ENCODE measurements at regions not wholly inside any gene's neighbourhood (a gene's known extent, or its start where the extent isn't known, plus 50 kb on each side); places are given as distances from the start of the nearest gene placed in this dataset.

- DNase-seq (ENCODE audit: low read depth in 2 of 3, low spot score in 2 of 3): no peak
Observed at GRCh38 chr6:23591761-23592160, 534.3 kb upstream of the NRSN1 start.

DNA sequence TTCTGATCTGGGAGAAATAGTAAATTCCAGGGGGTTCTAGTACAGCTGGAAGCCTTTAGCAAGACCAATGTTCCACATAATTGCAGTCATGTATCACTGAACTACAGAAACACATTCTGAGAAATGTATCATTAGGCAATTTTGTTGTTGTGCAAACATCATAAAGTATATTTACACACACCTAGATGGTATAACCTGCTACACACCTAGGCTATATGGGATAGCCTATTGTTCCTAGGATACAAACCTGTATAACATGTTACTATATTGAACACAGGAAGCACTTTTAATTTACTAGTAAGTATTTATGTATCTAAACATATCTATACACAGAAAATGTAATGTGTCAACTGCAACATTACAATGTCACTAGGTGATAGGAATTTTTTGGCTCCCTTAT, 525.9 kb upstream of the NRSN1 start:
- DNase-seq (ENCODE audit: low read depth in 2 of 3, low spot score in 2 of 3): no peak

- DNase-seq (ENCODE audit: low read depth in 2 of 3, low spot score in 2 of 3): no peak
Observed at GRCh38 chr6:23601811-23602345, 524.1 kb upstream of the NRSN1 start.

- no peak for DNase-seq (ENCODE audit: low read depth in 2 of 3, low spot score in 2 of 3)
Observed at GRCh38 chr6:23608931-23609435, 517.0 kb upstream of the NRSN1 start.

DNA sequence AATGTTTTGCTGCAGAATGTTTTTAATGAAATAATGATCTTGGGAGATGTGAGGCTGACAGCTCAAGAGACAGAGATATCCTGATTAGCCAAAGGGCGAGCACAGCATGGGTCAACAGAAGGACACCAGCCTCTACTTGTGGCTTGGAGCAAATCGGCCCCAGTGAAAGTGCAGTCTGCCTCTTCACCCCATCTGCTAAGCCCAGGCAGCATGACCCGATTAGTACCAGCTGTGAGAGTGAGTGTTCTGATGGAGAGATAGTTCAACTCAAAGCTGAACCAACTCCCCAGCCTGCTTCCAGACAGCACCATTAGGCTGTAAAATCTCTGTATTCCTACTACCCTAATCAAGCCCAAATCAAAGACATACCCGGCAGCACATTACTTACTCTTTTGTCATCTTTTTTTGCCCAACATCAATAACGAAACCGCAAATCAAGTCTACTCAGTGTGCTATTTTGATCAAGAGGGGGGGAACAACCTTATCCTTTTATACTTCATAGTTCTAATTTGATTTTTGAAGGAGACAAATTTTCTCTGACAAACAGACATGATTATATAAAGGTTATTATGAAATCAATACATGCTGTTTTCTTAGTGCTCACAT, 514.1 kb upstream of the NRSN1 start:
- DNase-seq (ENCODE audit: low read depth in 2 of 3, low spot score in 2 of 3): no peak

GRCh38 chr6:23618366-23618765, 507.6 kb upstream of the NRSN1 start:
- DNase-seq (ENCODE audit: low read depth in 2 of 3, low spot score in 2 of 3): no peak

- no peak for DNase-seq (ENCODE audit: low read depth in 2 of 3, low spot score in 2 of 3)
Observed at GRCh38 chr6:23620911-23621401, 505.1 kb upstream of the NRSN1 start.

DNA sequence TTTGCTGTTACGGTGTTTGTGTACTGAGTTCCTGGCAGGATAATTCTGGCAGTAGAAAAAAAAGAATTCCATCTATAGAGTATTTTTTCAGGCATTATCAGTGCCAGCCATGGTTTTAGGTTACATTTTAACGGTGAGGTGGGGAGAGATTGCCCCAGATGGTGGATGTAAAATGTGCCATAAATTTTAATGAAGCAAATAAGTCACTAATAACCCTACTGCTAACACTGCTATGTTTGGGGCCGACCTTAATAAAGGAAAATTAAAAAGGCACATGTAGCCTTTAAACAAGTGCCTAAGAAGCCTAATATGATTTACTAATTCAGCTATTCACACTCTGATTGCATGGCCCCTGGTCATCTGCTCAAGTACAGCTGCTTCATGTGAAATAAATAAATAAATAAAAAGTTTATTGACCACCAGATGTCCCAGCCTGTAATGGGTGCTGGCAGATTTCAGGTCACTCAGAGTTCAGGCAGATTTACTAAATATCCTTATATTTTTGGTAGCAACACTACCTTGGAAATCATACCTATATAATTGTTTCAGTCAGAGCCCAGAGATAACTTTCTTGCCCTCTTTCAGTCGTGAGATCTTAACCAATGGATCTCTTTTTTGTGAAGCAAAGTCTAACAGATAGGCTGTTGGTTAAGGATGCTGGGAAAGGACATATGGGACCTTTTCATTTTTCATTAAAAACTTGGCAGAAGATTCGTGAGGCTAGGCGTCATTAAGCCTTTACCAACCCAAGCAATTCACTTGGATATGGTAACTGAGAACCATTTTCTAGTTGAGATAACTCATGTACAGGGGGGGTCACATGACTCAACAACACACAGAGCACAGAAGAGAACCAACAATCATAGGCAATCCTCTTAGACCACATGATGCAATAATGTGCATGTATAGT, 495.0 kb upstream of the NRSN1 start:
- DNase-seq (ENCODE audit: low read depth in 2 of 3, low spot score in 2 of 3): no peak

DNA sequence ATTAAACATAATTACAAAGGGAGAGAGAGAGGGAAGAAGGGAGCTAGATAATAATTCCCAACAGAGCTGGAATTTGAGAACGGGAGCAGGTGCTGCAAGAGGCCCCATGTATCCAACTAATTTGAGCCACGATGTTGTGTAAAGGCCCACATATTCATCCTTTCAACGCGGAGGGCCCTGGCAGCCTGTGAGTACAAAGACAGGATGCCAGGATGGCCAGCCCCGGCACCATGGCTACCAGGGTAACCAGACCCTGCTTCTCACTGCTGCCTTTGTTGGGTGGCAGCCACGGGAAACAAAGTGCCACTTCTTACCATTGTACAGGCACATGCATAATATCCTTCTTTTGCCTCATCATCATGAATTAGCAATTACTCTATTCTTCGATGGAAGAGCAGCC, 492.0 kb upstream of the NRSN1 start:
- DNase-seq (ENCODE audit: low read depth in 2 of 3, low spot score in 2 of 3): no peak

DNA sequence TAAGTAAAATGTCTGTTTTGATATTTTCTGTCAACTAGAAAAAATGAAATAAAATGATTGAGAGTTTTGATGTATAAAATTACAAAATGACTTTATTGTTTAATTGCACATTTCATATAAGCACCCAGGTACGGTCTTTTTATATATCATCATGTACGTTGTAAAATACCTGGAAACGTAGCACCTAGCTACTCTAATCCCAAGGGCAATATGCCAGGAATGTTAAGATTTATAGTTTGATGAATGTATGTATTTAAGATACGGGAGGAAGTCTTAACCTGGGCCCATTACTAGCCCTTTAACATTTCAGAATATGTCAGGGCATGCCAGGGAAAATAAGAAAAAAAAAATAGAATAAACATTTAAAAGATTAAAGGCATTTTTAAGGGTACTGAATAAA, 490.9 kb upstream of the NRSN1 start:
- DNase-seq (ENCODE audit: low read depth in 2 of 3, low spot score in 2 of 3): no peak

- no peak for DNase-seq (ENCODE audit: low read depth in 2 of 3, low spot score in 2 of 3)
Observed at GRCh38 chr6:23637296-23637695, 488.7 kb upstream of the NRSN1 start.

GRCh38 chr6:23642849-23643248, 483.2 kb upstream of the NRSN1 start:
- no peak for DNase-seq (ENCODE audit: low read depth in 2 of 3, low spot score in 2 of 3)

GRCh38 chr6:23647045-23647444, 479.0 kb upstream of the NRSN1 start:
- DNase-seq (ENCODE audit: low read depth in 2 of 3, low spot score in 2 of 3): no peak

DNA sequence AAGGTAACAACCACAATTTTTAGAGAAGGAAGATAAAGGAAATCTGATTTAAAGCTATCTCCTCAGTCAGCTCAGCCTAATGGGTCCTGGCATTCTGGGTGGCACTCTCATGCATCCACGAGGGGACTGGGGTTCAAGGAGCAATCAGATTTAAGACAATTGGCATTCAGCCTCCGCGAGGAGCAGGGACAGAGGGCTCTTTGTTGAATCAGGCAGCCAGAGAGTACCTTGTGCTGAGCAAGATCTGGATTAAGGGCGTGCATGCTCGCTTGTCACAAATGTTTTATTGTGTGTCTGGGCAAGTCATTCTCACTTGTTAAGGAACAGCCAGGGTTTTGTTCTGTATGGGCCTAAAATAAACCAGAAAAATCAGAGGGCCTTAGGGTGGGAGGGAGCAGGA, 475.3 kb upstream of the NRSN1 start:
- no peak for DNase-seq (ENCODE audit: low read depth in 2 of 3, low spot score in 2 of 3)

GRCh38 chr6:23654745-23655144, 471.3 kb upstream of the NRSN1 start:
- no peak for DNase-seq (ENCODE audit: low read depth in 2 of 3, low spot score in 2 of 3)

DNA sequence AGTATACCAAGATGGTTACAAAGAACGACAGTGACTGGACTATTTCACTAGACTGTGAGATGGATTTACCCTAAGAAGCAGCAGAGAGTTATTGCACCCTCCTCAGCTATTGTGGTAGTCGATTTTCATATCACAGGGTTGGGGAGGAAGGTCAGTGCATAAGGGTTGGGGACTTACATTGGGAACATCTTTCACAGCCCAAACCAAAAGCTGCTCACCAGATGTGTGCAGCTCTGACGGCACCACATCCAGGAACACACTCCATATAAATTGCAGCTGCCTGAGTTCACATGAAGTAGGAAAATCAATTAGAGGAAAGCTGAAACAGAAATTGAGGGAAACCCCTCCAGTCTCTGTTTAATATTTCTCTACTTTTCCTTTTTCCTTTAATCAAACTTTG, 470.5 kb upstream of the NRSN1 start:
- DNase-seq (ENCODE audit: low read depth in 2 of 3, low spot score in 2 of 3): no peak

DNA sequence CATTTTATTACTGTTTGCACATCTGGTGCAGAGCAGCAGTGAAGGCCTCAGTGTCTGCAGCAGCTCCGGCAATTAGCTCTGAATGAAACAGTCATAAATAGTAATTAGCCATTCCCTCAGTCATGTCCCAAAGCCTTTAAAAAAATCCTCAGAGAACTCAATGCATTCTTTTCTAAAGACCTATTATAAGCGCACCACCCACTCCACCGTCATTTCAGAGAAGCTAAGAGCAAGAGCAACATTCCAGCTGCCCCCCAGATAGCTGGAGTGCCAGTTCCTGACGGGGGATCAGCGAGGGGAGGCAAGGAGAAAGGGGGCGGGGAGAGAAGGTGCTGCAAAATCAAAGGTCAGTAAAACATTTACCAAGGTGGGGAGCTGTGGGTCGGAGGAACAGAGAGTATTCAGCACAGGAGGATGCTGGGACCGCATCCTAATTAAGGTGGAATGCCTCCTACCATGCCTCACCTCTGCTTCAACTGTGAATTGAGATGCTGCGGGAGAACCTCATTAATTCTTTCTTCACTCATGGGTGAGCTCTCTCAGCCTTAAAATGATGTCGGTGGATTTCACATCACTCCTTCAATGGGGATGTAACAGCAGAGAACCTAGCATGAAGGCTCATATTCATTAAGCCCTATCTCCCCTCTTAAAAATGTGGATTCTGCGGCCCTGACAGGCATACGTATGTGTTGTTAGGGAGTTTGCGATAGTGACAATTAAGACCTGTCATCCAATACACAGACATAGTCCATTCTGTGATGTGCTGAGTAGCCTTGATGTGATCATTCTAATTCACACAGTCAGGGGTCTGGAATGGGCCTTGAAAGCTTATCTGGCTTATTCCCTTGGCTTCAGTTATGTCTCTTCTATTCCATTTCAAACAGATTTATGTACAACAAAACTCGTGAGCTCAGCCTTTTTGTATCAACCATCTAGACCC, 469.5 kb upstream of the NRSN1 start:
- DNase-seq (ENCODE audit: low read depth in 2 of 3, low spot score in 2 of 3): no peak

DNA sequence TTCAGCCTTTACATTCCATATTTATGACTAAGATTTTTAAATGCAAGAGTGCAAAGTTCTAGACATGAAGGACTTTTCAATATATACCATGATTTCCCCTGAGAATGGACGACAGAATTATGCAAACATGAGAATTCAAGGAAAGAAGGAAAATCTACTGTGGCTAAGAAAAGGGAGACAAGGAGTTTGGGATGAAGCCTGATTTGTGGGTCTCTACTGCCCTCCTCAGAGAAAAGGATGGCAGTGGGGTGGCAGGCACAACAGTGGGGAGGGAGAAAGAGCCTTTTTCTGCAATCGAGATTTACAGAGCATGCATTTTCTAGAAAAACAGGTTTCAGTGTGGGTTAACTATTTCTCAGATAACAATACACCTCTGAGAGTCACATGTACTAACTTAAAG, 466.9 kb upstream of the NRSN1 start:
- no peak for DNase-seq (ENCODE audit: low read depth in 2 of 3, low spot score in 2 of 3)

GRCh38 chr6:23661549-23661948, 464.5 kb upstream of the NRSN1 start:
- no peak for DNase-seq (ENCODE audit: low read depth in 2 of 3, low spot score in 2 of 3)

DNA sequence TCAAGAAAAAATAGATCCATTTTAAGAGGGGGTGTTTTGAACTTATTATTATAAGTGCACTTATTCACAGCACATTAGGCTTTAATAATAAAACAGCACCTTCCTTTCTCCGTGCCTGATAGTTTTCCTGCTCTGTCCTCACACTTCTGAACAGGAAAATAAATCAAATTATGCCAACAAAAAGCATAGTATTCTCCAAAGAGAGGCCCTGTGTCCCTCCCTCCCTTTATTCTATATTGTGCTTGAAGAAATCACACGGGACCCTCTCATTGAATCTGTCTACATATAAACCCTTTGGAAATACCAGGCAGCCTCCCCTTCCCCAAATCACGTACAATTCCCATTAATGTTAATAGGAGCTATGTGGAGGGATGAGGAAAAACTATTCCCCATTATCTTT, 462.9 kb upstream of the NRSN1 start:
- DNase-seq (ENCODE audit: low read depth in 2 of 3, low spot score in 2 of 3): no peak

GRCh38 chr6:23663652-23664051, 462.4 kb upstream of the NRSN1 start:
- no peak for DNase-seq (ENCODE audit: low read depth in 2 of 3, low spot score in 2 of 3)

All from hematopoietic multipotent progenitor cell (in vitro differentiated cells).